ENCODE measurements at regions not wholly inside any gene's neighbourhood (a gene's known extent, or its start where the extent isn't known, plus 50 kb on each side); places are given as distances from the start of the nearest gene placed in this dataset.

- no peaks in the 10 kb centered on the region for H3K27me3 ChIP-seq (ENCODE audit: insufficient read depth)
- no peaks in the 10 kb centered on the region for H4K20me1 ChIP-seq (replicated peaks; ENCODE audit: insufficient read depth)
- H2AFZ ChIP-seq = no peak overlapping the region
- no peaks in the 10 kb centered on the region for H3K79me2 ChIP-seq (replicated peaks; ENCODE audit: insufficient read depth)
- peaks cover 11% of the 10 kb centered on the region; the same call in 1 of the 2 replicates for H3K4me1 ChIP-seq (ENCODE audit: insufficient read depth)
- no peak overlapping the region for H3K4me3 Mint-ChIP-seq
- H3K9me2 ChIP-seq (ENCODE audit: insufficient read depth) = 0 out of 2 replicates have a peak, but pooled peaks cover 2% of the 10 kb centered on the region
- no peaks in the 10 kb centered on the region for H3F3A ChIP-seq (replicated peaks; ENCODE audit: low read depth)
- no peak overlapping the region for H3K4me3 ChIP-seq
- no peaks in the 10 kb centered on the region for H3K36me3 ChIP-seq (ENCODE audit: insufficient read depth)
- no peak overlapping the region for H3K27ac Mint-ChIP-seq
- peaks cover 5% of the 10 kb centered on the region for H3K27me3 Mint-ChIP-seq (ENCODE audit: insufficient read depth, low read depth, poor library complexity)
- no peak for DNase-seq (ENCODE audit: low spot score)
- no peak overlapping the region for H3K4me2 ChIP-seq
- H3K4me1 Mint-ChIP-seq = peaks cover 15% of the 10 kb centered on the region
- peaks cover 7% of the 10 kb centered on the region for H3K36me3 Mint-ChIP-seq (ENCODE audit: low read depth)
- TF ChIP-seq REST (IDR thresholded peaks at IDR 0.05; ENCODE audit: unreplicated experiment) = no peak
- no peak for TF ChIP-seq ETS1 (IDR thresholded peaks at IDR 0.05)
- TF ChIP-seq, protein P1, sequence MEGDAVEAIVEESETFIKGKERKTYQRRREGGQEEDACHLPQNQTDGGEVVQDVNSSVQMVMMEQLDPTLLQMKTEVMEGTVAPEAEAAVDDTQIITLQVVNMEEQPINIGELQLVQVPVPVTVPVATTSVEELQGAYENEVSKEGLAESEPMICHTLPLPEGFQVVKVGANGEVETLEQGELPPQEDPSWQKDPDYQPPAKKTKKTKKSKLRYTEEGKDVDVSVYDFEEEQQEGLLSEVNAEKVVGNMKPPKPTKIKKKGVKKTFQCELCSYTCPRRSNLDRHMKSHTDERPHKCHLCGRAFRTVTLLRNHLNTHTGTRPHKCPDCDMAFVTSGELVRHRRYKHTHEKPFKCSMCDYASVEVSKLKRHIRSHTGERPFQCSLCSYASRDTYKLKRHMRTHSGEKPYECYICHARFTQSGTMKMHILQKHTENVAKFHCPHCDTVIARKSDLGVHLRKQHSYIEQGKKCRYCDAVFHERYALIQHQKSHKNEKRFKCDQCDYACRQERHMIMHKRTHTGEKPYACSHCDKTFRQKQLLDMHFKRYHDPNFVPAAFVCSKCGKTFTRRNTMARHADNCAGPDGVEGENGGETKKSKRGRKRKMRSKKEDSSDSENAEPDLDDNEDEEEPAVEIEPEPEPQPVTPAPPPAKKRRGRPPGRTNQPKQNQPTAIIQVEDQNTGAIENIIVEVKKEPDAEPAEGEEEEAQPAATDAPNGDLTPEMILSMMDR (conservative IDR thresholded peaks at IDR 0.05; ENCODE audit: low read depth in 2 of 2) = no peak
- no peak for TF ChIP-seq ZNF462 (CRISPR knock-in tag; IDR thresholded peaks at IDR 0.05)
- peaks cover 11% of the 10 kb centered on the region for H3K9me3 Mint-ChIP-seq
- H3K27ac ChIP-seq (ENCODE audit: low read depth) = no peak overlapping the region
- ATAC-seq = no peak
Measured at GRCh38 chr9:96057155-96057554, 181.7 kb downstream of the ERCC6L2 start.
